ENCODE measurements at regions not wholly inside any gene's neighbourhood (a gene's known extent, or its start where the extent isn't known, plus 50 kb on each side); places are given as distances from the start of the nearest gene placed in this dataset.

DNA sequence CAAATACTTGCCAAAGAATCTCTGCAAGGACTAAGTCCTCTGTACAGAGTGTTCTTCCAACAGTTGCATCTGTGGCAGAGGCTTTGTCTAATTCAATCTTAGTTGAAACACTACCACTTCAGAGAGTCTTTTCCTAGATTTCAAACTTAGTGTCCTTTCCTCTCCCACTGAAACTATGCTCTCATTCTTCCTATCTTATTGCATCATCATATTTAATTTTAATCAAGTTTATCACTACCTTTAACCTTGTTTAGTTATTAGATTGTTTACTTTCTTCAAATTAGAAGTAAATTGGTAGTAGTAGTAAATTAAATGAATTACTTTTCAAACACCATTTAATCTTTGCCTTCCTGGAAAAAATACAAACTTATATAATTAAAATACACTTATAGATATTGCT lies 1082.3 kb upstream of the PABPC4L start:
- TF ChIP-seq POLR2AphosphoS5 (IDR thresholded peaks at IDR 0.05): no peak
- TF ChIP-seq POLR2A (IDR thresholded peaks at IDR 0.05; ENCODE audit: low read depth): no peak
- no peak for TF ChIP-seq CTCF (IDR thresholded peaks at IDR 0.05)
